SU-DHL-6 (cell line): ENCODE measurements at regions not wholly inside any gene's neighbourhood (a gene's known extent, or its start where the extent isn't known, plus 50 kb on each side); places are given as distances from the start of the nearest gene placed in this dataset.
"Not testable (repeated sequence)": the region's sequence is repeated elsewhere in the genome, so short reads cannot be mapped to it uniquely, and the experiment has no call there.

Experiments used
- H2AFZ ChIP-seq: fragments of 200-600 bp; sonication (generic); 2 replicates; pipeline ENCODE4 v1.6.1; 2014; ENCODE audit warnings: low read depth, mild to moderate bottlenecking, moderate library complexity, mixed read lengths, antibody characterized with exemption, low read length; ENCODE audit not compliant: severe bottlenecking
- H3F3A ChIP-seq: fragments of 200-600 bp; shearing (Covaris generic); 2 replicates; pipeline ENCODE4 v1.6.0; 2016; ENCODE audit warnings: antibody characterized with exemption, mild to moderate bottlenecking; ENCODE audit not compliant: insufficient read depth
- H3K27ac ChIP-seq: fragments of 200-600 bp; sonication (generic); 2 replicates; pipeline ENCODE4 v1.5.1; 2016; ENCODE audit warnings: low read depth, mild to moderate bottlenecking, low read length, moderate library complexity, mixed read lengths
- H3K27me3 ChIP-seq: fragments of 200-600 bp; sonication (generic), shearing (Covaris generic); 2 replicates; pipeline ENCODE4 v1.6.0; 2014; ENCODE audit warnings: mild to moderate bottlenecking, low read length
- H3K36me3 ChIP-seq: fragments of 200-600 bp; sonication (generic); 2 replicates; pipeline ENCODE4 v1.6.1; 2014; ENCODE audit warnings: mild to moderate bottlenecking, low read length, mixed read lengths
- H3K4me2 ChIP-seq: fragments of 300-600, 200-600 bp; shearing (Covaris generic), sonication (generic); 2 replicates; pipeline ENCODE4 v1.6.0; 2014; ENCODE audit warnings: low read length, low read depth, mild to moderate bottlenecking; ENCODE audit not compliant: poor library complexity, severe bottlenecking
- H3K4me3 ChIP-seq: fragments of 200-600 bp; sonication (generic); 2 replicates; pipeline ENCODE4 v1.5.1; 2014; ENCODE audit warnings: antibody characterized with exemption, low read length, mild to moderate bottlenecking, mixed read lengths; ENCODE audit not compliant: insufficient read depth, poor library complexity, severe bottlenecking
- H3K79me2 ChIP-seq: fragments of 200-600 bp; sonication (generic); 2 replicates; pipeline ENCODE4 v1.6.1; 2014; ENCODE audit warnings: mild to moderate bottlenecking, low read length, moderate library complexity; ENCODE audit not compliant: insufficient read depth
- H3K9ac ChIP-seq: fragments of 200-600 bp; sonication (generic); 2 replicates; pipeline ENCODE4 v1.7.0; 2014; ENCODE audit warnings: mild to moderate bottlenecking, low read length
- H3K9me2 ChIP-seq: fragments of 200-600 bp; sonication (generic); replicated peaks from 2 replicates; pipeline ENCODE4 v1.6.1; 2014; ENCODE audit warnings: low read length; ENCODE audit not compliant: insufficient read depth
- H3K9me3 ChIP-seq: fragments of 200-600 bp; sonication (generic); 2 replicates; pipeline ENCODE4 v1.6.1; 2014; ENCODE audit warnings: low read length, mixed read lengths; ENCODE audit not compliant: insufficient read depth
- H4K20me1 ChIP-seq: fragments of 200-600 bp; sonication (generic); 2 replicates; pipeline ENCODE4 v1.6.1; 2014; ENCODE audit warnings: low read depth, mild to moderate bottlenecking, antibody characterized with exemption, low read length, moderate library complexity, mixed read lengths
- EZH2phosphoT487 ChIP-seq: fragments of 200-600 bp; sonication (generic), shearing (Covaris generic); conservative IDR thresholded peaks from 2 replicates; pipeline ENCODE4 v1.6.1; 2018; ENCODE audit warnings: mild to moderate bottlenecking, antibody characterized with exemption, low read length, moderate library complexity, mixed read lengths
- TF ChIP-seq, protein P1 (sequence below): fragments of 200-600 bp; sonication (generic); IDR thresholded peaks from one replicate; pipeline ENCODE4 v1.5.1; 2017; ENCODE audit warnings: antibody characterized with exemption, mild to moderate bottlenecking, low read length, moderate library complexity; ENCODE audit not compliant: insufficient read depth, poor library complexity, severe bottlenecking

- H3K9ac ChIP-seq: no peak overlapping the region
- no peaks in the 10 kb centered on the region for H3K79me2 ChIP-seq
- H2AFZ ChIP-seq: no peak overlapping the region
- H3F3A ChIP-seq: no peaks in the 10 kb centered on the region
- no peaks in the 10 kb centered on the region for H3K9me2 ChIP-seq
- H3K36me3 ChIP-seq: no peaks in the 10 kb centered on the region
- no peak overlapping the region for H3K4me3 ChIP-seq
- no peak overlapping the region for H3K4me2 ChIP-seq
- no peaks in the 10 kb centered on the region for H3K9me3 ChIP-seq
- no peak overlapping the region for H3K27ac ChIP-seq
- H3K27me3 ChIP-seq: no peaks in the 10 kb centered on the region
- no peaks in the 10 kb centered on the region for H4K20me1 ChIP-seq
- no peak for TF ChIP-seq EZH2phosphoT487
- TF ChIP-seq, protein P1, sequence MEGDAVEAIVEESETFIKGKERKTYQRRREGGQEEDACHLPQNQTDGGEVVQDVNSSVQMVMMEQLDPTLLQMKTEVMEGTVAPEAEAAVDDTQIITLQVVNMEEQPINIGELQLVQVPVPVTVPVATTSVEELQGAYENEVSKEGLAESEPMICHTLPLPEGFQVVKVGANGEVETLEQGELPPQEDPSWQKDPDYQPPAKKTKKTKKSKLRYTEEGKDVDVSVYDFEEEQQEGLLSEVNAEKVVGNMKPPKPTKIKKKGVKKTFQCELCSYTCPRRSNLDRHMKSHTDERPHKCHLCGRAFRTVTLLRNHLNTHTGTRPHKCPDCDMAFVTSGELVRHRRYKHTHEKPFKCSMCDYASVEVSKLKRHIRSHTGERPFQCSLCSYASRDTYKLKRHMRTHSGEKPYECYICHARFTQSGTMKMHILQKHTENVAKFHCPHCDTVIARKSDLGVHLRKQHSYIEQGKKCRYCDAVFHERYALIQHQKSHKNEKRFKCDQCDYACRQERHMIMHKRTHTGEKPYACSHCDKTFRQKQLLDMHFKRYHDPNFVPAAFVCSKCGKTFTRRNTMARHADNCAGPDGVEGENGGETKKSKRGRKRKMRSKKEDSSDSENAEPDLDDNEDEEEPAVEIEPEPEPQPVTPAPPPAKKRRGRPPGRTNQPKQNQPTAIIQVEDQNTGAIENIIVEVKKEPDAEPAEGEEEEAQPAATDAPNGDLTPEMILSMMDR: no peak
These were observed 92.1 kb upstream of the PLAAT1 start for GRCh38 chr3:193148688-193149473.

DNA sequence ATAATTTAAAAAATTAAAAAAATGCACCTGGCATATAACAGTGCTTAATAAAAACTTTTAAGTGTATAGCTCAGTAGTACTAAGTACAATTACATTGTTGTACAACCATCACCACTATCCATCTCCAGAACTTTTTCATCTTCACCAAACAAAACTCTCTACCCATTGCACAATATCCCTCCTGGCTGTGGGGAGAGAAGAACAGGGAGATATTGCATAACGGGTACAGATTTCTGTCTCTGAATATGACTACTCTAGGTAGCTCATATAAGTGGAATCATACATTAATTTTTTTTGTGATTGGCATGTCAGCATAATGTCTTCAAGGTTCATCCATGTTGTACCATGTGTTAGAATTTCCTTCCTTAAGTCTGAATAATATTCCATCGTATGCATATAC lies 91.0 kb upstream of the PLAAT1 start:
- H3K79me2 ChIP-seq: no peaks in the 10 kb centered on the region

GRCh38 chr3:193155044-193155781 lies 85.8 kb upstream of the PLAAT1 start:
- not testable (repeated sequence) for H2AFZ ChIP-seq, H3K4me2 ChIP-seq, H3K27me3 ChIP-seq, H3K27ac ChIP-seq, H3F3A ChIP-seq, H3K36me3 ChIP-seq, H3K9me3 ChIP-seq, H4K20me1 ChIP-seq, H3K79me2 ChIP-seq, H3K9ac ChIP-seq, H3K9me2 ChIP-seq, H3K4me3 ChIP-seq

More for the DNA sequence above, 91.0 kb upstream of the PLAAT1 start:
- no peak overlapping the region for H3K4me2 ChIP-seq
- H3K27ac ChIP-seq: no peak overlapping the region
- H3K4me3 ChIP-seq: no peak overlapping the region
- no peak for TF ChIP-seq EZH2phosphoT487
- TF ChIP-seq, protein P1: no peak
- no peaks in the 10 kb centered on the region for H3K9me3 ChIP-seq
- H3K36me3 ChIP-seq: no peaks in the 10 kb centered on the region
- no peak overlapping the region for H3K9ac ChIP-seq
- no peaks in the 10 kb centered on the region for H3K27me3 ChIP-seq
- no peaks in the 10 kb centered on the region for H3K9me2 ChIP-seq
- H2AFZ ChIP-seq: no peak overlapping the region
- H3F3A ChIP-seq: no peaks in the 10 kb centered on the region
- no peaks in the 10 kb centered on the region for H4K20me1 ChIP-seq

GRCh38 chr3:193157051-193157450 lies 84.0 kb upstream of the PLAAT1 start:
- Histone ChIP-seq H2AFZ (no peak overlapping the region), H3K9me3 (no peaks in the 10 kb centered on the region), H3K79me2 (no peaks in the 10 kb centered on the region), H3K4me3 (no peak overlapping the region), H3K9ac (no peak overlapping the region), H4K20me1 (no peaks in the 10 kb centered on the region), H3K36me3 (no peaks in the 10 kb centered on the region), H3K9me2 (no peaks in the 10 kb centered on the region), H3K27me3 (no peaks in the 10 kb centered on the region), H3K4me2 (no peak overlapping the region), H3K27ac (no peak overlapping the region), H3F3A (no peaks in the 10 kb centered on the region)
- no peak for TF ChIP-seq EZH2phosphoT487
- TF ChIP-seq, protein P1: no peak
